ENCODE measurements at regions not wholly inside any gene's neighbourhood (a gene's known extent, or its start where the extent isn't known, plus 50 kb on each side); places are given as distances from the start of the nearest gene placed in this dataset.
A peak's percentile ranks its signal among the peaks of the same experiment; 100 is the strongest.

- Histone ChIP-seq H3K27ac (no peak overlapping the region), H3K4me3 (no peak overlapping the region), H3K27me3 (no peaks in the 10 kb centered on the region), H3K9me3 (no peaks in the 10 kb centered on the region), H3K36me3 (no peaks in the 10 kb centered on the region), H3K4me1 (peaks cover 0 to 10% (median 0%) of the 10 kb centered on the region in 3 donors)
- TF ChIP-seq POLR2AphosphoS5 (IDR thresholded peaks at IDR 0.05) (no peak), POLR2A (IDR thresholded peaks at IDR 0.05) (no peak), EP300 (IDR thresholded peaks at IDR 0.05) (no peak), CTCF (IDR thresholded peaks at IDR 0.05) (no peak)
- 56 to 65% methylated on average over 2 of the region's 2 CpGs for WGBS, 2 donors (ENCODE audit: low coverage in 1 of 2)
- ATAC-seq: no peak
Measured at GRCh38 chr10:44799966-44800365, 111.2 kb upstream of the TMEM72 start.

GRCh38 chr10:44801383-44802327, 109.5 kb upstream of the TMEM72 start:
- TF ChIP-seq POLR2AphosphoS5 (IDR thresholded peaks at IDR 0.05) (peak; percentile 78), EP300 (IDR thresholded peaks at IDR 0.05) (no peak), CTCF (IDR thresholded peaks at IDR 0.05) (no peak)
- H3K27me3 ChIP-seq: no peaks in the 10 kb centered on the region
- H3K27ac ChIP-seq: no peak overlapping the region
- peak; percentile 84 for ATAC-seq
- no peaks in the 10 kb centered on the region for H3K36me3 ChIP-seq
- no peaks in the 10 kb centered on the region for H3K9me3 ChIP-seq
- no peak overlapping the region for H3K4me3 ChIP-seq
- 58 to 71% methylated on average over 5 to 6 of the region's 6 CpGs for WGBS, 2 donors (ENCODE audit: low coverage in 1 of 2)
- peaks cover 0 to 20% (median 0%) of the 10 kb centered on the region in 3 donors for H3K4me1 ChIP-seq

GRCh38 chr10:44803862-44804261, 107.3 kb upstream of the TMEM72 start:
- no peak for ATAC-seq
- H3K27me3 ChIP-seq: no peaks in the 10 kb centered on the region
- WGBS, 2 donors (ENCODE audit: low coverage in 1 of 2): 8 to 47% methylated on average over 1 to 2 of the region's 2 CpGs
- peaks cover 0 to 22% (median 0%) of the 10 kb centered on the region in 3 donors for H3K4me1 ChIP-seq
- no peak for TF ChIP-seq EP300 (IDR thresholded peaks at IDR 0.05)
- TF ChIP-seq POLR2A (IDR thresholded peaks at IDR 0.05): no peak
- no peak for TF ChIP-seq CTCF (IDR thresholded peaks at IDR 0.05)
- TF ChIP-seq POLR2AphosphoS5 (IDR thresholded peaks at IDR 0.05): no peak
- no peaks in the 10 kb centered on the region for H3K36me3 ChIP-seq
- H3K27ac ChIP-seq: no peak overlapping the region
- H3K4me3 ChIP-seq: no peak overlapping the region
- no peaks in the 10 kb centered on the region for H3K9me3 ChIP-seq

- WGBS, 2 donors (ENCODE audit: low coverage in 1 of 2): 50 to 73% methylated on average over 1 of the region's 1 CpG
- Histone ChIP-seq H3K36me3 (no peaks in the 10 kb centered on the region), H3K9me3 (no peaks in the 10 kb centered on the region), H3K4me3 (no peak overlapping the region), H3K4me1 (peaks cover 0 to 22% (median 0%) of the 10 kb centered on the region in 3 donors), H3K27ac (no peak overlapping the region), H3K27me3 (no peaks in the 10 kb centered on the region)
- no peak for ATAC-seq
- no peak for TF ChIP-seq EP300 (IDR thresholded peaks at IDR 0.05)
- TF ChIP-seq POLR2AphosphoS5 (IDR thresholded peaks at IDR 0.05): no peak
- no peak for TF ChIP-seq CTCF (IDR thresholded peaks at IDR 0.05)
- TF ChIP-seq POLR2A (IDR thresholded peaks at IDR 0.05): no peak
Measured at GRCh38 chr10:44804661-44805060, 106.5 kb upstream of the TMEM72 start.
